AG10803 (cell line): ENCODE measurements at regions not wholly inside any gene's neighbourhood (a gene's known extent, or its start where the extent isn't known, plus 50 kb on each side); places are given as distances from the start of the nearest gene placed in this dataset.

ENCODE experiments used
- DNase-seq: peaks from one replicate; pipeline ENCODE4 v3.0.0; 2010; ENCODE audit warnings: low read depth
- H3K4me3 ChIP-seq: 2 replicates; pipeline ENCODE4 v1.5.1; 2011; ENCODE audit warnings: mild to moderate bottlenecking, low read length, control low read depth
- CTCF ChIP-seq: conservative IDR thresholded peaks from 2 replicates; pipeline ENCODE4 v1.5.1; 2011; ENCODE audit warnings: mild to moderate bottlenecking, low read length, control low read depth, inconsistent platforms

- TF ChIP-seq CTCF: no peak
- DNase-seq: no peak
Measured at GRCh38 chr1:63046539-63046938, 262.6 kb downstream of the ATG4C start.

GRCh38 chr1:63049135-63049534 is 265.2 kb downstream of the ATG4C start:
- H3K4me3 ChIP-seq: no peak overlapping the region
- no peak for TF ChIP-seq CTCF
- DNase-seq: no peak

More at GRCh38 chr1:63046539-63046938, 262.6 kb downstream of the ATG4C start:
- no peak overlapping the region for H3K4me3 ChIP-seq

GRCh38 chr1:63051356-63051755 is 267.4 kb downstream of the ATG4C start:
- H3K4me3 ChIP-seq: no peak overlapping the region
- DNase-seq: no peak
- TF ChIP-seq CTCF: no peak

- H3K4me3 ChIP-seq: no peak overlapping the region
- TF ChIP-seq CTCF: no peak
- DNase-seq: no peak
Measured at GRCh38 chr1:63051886-63052285, 268.0 kb downstream of the ATG4C start.

GRCh38 chr1:63054184-63054583 is 268.2 kb upstream of the FOXD3 start:
- DNase-seq: no peak
- TF ChIP-seq CTCF: no peak
- no peak overlapping the region for H3K4me3 ChIP-seq

- TF ChIP-seq CTCF: no peak
- H3K4me3 ChIP-seq: no peak overlapping the region
- no peak for DNase-seq
Measured at GRCh38 chr1:63063367-63063766, 259.0 kb upstream of the FOXD3 start.

GRCh38 chr1:63064135-63064534 is 258.2 kb upstream of the FOXD3 start:
- no peak overlapping the region for H3K4me3 ChIP-seq
- no peak for TF ChIP-seq CTCF
- no peak for DNase-seq
